Fibroblast of upper back skin (primary cell): ENCODE measurements at regions not wholly inside any gene's neighbourhood (a gene's known extent, or its start where the extent isn't known, plus 50 kb on each side); places are given as distances from the start of the nearest gene placed in this dataset.

Experiments used
- DNase-seq: peaks from one replicate; pipeline ENCODE4 v3.0.0-alpha.2; 2013

DNA sequence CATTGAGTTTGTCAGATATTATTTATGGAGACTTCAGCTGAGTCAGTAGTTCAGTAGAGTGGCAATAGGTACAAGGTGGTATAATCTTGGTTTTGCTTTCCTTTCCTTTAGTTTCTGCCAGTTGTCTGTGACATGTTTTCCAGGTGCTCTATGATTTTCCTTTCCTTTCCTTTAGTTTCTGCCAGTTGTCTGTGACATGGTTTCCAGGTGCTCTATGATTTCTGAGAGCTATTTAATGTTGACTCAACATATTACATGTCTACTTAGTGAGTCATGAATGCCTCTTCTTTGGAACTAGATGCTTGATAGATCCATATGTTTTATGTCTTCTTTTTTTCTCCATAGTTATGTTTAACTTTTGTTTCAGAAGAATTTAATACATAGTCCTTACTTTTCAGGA lies 186.4 kb upstream of the DEFB112 start:
- no peak for DNase-seq

DNA sequence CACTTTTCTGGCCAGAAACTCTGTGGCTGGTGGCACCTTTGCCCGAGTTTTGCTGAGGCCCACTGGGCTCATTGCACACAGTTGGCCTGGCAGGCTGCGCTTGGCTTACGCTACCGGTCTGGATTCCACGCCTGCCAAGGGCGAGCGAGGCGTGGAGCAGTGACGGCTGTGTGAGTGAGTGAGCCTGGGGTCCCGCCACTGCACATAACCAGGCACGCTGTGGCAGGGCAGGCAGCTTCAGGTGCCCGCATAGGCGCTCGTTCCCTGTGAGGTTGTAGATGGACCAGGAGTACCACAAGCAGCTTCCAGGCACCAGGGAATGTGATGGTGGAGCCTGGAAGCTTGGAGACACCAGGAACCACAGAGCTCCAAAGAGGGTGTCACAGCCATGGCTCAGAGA lies 190.1 kb upstream of the DEFB112 start:
- DNase-seq: no peak

DNA sequence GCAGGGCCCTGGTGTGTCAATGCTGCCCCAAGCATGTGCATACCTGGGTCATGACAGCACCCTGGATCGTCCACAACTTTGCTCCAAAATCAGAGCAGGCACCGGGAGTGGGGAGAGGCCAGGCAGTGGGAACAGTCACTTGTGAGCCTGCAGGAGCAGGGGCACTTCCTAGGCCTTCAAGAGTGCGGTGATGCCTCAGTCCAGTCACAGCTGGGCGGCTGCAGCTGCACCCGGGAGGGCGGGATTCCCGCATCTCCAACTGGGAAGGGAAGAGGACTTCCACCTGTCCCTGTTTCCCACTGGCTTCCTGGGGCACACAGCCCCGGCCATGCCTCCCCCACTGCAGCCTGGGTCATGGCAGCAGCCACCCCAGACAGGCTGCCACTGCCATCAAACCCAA lies 191.3 kb upstream of the DEFB112 start:
- no peak for DNase-seq

DNA sequence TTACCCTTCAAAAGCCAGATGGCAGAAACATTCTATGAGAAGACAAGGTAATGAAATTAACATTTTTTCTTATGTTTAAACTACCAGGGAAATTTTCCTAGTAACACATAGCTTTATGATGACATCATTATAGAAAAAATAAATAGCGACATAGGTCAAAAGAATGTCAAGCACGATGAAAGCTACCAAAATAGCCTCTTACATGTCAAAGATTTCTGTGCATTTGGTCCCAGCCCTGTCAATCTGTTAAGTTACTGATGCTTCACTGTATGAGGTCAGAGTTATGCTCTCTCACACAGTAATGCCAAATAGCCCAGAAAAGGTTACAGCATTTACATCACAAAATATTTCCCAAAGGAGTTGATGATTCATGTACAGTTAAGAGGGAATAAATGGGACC lies 199.8 kb upstream of the DEFB112 start:
- DNase-seq: no peak

DNA sequence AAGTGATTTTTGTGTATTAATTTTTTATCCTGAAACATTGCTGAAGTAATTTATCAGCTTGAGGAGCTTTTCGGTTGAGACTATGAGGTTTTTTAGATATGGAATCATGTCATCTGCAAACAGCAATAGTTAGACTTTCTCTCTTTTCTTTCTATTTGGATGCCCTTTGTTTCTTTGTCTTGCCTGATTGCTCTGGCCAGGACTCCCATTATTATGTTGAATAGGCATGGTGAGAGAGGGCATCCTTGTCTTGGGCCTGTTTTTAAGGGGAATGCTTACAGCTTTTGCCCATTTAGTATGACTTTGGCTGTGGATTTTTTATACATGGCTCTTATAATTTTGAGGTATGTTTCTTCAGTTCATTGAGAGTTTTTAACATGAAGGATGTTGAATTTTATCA lies 207.6 kb upstream of the DEFB112 start:
- no peak for DNase-seq

DNA sequence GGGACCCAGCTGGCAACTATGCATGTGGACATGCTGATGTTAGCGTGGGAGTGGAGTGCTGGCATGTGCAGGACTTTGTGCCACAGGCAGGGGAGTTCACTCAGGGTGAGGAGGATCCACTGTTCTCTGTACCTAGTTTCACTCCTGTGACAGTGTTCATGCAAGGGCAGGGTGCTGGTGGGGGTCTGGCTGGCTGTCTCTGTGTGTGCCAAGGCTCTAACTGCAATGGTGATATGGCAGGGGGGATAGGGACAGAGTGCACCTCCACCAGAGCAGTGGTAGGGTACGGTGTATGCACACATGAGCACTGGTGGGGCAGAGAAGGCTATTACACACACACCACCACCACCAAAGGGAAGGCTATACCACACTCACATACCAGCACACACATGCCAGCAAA lies 210.2 kb upstream of the DEFB112 start:
- DNase-seq: no peak

DNA sequence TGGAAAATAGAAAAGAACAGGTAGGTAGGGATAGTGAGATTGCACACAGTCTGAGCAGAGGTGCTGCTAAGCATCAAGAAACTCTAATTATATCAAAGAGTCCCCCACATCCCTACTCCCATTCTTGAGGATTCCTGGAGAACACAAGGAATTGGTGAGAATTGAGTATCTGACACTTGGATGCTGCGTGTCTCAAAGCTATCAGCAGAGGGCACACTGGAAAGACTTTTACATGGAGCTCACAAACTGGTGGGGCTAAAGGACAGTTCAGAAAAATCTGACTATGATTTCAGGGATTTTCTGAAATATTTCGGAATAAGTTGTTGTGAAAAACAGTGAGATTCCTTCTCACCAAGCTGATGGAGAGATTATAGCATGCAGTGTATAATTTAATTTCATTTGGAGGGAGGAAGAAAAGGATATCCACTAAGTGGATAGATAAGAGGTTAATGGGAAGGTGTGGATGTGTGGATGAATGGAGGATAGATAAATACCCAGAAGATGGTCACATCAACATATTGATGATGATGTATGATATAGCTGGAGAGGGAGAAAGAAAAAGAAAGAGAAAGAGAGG lies 215.4 kb upstream of the DEFB112 start:
- DNase-seq: no peak

DNA sequence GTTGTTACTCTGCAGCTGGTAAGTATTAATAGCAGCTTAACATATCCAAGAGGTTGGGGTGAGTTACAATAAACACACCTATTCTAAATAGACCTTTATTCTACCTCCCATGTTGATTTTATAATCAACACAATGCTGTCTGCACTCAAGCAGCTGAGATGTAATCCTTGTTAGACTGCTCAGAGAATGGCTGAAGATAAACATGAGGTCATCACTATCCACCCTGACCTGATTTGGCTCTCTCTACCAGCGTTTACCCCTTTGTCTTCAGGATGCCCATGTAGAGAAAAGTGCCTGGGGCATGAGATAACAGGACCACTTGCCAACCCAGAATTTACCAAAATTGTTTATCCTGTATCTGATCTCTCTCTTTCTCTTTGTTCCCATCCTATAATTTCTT lies 220.7 kb upstream of the DEFB112 start:
- no peak for DNase-seq

DNA sequence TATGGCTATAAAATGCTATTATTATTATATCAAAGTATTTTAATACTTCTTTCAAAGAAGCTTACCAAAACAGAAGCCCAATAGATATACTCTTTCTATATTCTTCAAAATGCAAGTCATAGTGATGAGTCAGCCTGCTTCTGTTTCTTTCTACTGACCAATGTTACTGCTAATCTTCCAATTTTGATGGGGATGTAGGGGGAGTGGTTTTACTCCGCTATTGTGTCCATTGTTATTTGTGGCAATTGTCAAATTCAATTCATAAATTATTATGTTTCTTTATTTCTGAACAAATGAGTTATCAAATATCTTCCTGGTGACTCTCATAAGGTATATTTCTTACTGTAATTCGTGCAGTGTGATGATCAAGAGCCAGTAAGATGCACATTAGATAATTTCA lies 221.5 kb upstream of the DEFB112 start:
- DNase-seq: no peak

DNA sequence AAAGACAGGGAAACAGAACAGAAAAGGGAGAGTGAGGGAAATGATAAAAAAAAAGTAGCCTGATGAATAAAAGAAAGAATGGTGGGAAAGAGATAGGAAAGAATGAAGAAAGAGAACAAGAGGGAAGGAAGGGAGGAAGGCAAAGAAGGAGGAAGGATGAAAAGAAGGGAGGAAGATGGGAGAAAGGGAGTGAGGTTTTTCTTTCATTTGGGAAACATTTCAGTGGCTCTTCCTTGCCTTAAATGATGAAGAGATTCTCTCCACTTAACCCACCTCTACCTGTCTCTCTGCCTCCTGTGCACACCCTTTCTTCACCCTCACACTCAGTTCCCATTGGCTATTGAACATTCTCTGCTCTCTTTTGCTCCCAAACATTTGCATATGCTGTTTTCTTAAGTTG lies 222.1 kb upstream of the DEFB112 start:
- DNase-seq: no peak

DNA sequence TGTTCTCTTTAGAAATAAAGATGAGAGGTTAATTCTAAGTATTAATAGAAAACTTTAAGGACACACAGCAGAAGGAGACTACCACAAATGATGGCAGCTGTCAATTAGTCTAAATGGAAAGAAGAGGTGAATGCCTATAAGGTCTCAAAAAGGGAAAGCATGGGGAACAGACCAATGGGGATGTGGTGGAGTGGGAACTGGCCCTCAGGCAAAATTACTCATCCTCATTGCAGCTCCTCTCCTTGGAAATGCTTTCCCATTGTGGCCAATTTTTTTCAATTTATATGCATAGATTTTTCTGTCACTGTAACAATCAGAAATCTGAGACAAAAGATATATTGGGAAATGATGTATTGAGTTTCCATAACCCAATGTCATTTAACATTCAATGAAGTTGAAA lies 222.9 kb upstream of the DEFB112 start:
- DNase-seq: no peak

DNA sequence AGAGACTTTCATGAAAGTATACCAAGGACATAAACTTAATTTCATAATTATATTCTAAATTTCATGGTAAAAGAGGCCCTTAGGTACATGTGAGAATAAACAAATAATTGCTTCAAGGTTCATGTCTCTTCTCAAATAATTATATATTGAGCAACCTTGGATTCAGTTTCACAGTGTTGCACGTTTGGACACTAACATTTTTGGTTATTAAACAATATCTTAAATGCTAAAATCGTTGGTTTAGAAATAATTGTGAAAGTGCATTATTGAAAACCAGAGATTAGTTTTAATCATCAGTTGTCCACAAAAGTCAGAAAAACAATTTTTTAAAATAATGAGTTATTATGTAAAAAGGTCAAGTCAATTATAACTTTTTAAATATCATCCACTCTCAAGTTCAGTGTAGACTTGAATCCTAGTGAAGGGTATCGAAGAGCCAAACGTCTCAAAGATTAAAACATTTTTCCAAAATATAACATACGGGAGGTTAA lies 227.1 kb upstream of the DEFB112 start:
- DNase-seq: no peak

DNA sequence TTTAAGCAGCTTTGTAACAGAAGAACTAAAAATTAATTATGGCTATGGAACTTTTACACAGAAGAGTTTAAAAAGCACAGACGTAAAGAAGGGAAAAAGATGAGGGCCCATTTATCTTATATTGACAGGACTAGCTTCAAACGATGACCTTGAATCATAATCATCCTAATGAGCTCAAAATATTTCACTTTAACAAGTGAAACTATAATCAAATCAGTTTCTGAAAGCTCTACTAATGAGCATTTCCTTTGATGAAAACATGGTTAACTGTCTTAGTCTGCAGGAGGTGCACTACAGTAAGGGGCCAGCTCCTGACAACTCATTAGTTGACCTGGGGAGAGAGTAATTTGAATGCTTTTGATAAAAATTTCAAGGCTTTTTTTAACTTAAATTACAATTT lies 228.0 kb upstream of the DEFB112 start:
- no peak for DNase-seq

DNA sequence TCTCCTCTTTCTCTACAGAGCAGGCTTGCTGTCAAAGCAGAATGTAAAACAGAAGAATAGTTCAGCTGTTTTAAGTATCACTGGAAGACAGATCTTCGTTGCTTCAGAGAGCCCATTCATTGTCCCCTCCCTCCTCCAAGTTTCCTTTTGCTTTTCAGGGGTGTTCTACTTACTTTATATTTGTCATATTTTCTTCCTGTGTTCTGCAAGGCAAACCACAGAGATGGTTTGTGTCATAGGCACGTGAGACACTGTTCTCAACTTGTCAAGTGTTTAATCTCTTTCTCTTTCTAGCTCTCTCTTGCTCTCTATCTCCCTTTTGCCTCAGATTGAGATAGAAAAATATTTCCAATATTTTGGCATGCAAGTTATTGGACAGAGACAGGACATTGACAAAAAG lies 228.9 kb upstream of the DEFB112 start:
- no peak for DNase-seq

DNA sequence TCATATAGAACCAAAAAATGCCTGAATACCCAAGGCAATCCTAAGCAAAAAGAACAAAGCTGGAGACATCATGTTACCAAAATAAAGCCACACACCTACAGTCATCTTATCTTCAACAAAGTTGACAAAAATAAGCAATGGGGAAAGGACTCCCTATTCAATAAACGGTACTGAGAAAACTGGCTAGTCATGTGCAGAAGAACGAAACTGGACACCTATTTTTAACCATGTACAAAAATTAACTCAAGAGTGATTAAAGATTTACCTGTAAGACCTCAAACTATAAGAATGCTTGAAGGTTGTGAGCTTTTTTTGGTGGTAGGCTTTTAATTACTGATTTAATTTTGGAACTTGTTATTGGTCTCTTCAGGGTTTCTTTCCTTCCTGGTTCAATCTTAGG lies 236.0 kb upstream of the DEFB112 start:
- no peak for DNase-seq

DNA sequence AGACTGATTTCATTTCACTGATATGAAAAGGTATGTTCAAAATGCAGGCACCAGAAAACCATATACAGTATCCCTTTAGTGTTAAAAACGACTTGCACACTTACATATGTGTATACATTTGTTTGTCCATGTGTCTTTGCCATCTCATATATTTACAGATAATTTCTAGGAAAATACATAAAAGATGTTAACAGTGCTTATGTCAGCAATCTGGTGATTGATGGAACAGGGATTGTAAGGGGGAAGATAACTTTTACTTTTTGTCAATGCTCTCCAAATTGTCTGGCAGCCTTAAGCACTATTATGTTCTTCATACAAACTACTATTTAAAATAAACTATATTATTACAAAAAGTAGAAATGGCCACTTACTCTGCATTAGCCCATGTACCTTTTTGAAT lies 238.5 kb upstream of the DEFB112 start:
- DNase-seq: no peak

DNA sequence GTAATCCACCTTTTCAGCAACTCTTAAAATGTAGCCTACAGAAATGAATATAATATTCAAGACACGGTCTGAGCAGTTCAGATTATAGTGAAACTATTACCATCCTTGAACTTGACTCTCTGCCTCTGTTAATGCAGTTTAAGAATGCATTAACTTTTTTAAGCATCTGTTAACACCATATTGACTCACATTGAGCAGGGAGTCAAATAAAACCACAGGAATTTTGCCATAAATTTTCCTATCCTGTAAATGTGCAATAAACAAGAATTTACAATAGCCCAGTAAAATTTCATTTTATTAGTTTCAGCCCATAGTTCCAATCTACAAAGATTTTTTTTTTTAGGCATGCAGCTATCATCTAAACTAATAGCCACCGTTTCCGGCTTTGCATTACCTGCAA lies 239.2 kb upstream of the DEFB112 start:
- DNase-seq: peak; percentile 27

DNA sequence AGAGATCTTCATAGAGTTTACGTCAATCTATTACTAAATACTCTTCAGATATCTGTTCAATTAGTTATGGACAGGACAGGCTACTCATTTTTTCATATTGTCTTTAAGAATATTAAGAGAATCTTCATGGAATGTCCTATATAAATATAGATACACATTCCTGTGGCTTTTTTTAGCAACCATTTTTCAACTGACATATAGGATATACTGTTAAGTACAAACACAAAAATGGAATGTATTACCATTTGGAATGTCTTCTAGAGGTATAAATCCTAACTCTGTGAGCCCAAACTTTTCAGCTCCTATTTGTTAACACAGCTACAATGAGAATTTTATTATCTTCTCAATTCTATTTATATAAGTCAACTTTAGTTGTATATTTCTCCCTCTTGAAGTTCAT lies 239.6 kb upstream of the DEFB112 start:
- DNase-seq: peak; percentile 29

DNA sequence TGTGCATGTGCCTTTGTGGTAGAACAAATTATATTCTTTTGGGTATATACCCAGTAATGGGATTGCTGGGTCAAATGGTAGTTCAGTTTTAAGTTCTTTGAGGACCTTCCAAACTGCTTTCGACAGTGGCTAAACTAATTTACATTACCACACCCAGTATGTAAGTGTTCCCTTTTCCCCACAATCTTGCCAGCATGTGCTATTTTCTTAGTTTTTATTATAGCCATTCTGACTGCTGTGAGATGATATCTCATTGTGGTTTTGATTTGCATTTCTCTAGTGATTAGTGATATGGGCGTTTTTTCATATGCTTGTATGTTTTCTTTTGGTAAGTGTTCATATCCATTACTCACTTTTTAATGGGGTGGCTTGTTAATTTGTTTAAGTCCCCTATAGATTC lies 251.6 kb upstream of the DEFB112 start:
- no peak for DNase-seq

DNA sequence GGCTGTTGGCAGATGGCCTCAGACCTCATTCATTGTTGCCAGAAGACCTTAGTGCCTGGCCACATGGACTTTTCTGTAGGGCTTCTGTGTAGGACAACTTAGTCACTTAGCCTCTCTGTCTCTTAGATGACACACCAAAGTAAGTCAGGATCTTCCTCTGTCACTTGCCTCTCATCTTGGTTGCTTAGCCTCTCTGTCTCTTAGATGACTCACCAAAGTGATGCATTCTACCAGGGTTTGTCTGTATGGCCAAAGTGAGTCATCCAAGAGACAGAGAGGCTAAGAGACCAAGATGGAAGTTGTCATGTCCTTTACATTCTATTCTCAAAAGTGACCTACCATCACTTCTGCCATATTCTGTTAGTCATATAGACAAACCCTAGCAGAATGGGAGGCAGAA lies 255.9 kb upstream of the DEFB112 start:
- no peak for DNase-seq

DNA sequence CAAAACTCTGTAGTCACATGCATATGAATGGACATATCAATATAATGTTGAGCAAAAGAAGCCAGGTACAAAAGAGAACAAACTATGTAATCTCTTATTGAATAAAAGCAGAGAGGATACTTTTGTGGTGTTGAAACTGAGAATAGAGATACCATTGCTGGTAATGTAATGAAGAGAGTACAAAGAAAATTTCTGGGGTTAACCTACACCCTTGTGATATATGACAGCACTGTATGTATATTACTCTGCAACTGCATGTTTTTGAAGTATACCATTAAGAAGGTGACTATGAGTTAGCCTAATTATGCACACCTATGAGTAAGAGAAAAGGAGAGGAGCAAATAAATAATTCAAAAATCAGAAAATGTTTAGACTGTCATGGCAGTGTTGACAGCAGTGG lies 268.8 kb upstream of the DEFB112 start:
- DNase-seq: no peak

DNA sequence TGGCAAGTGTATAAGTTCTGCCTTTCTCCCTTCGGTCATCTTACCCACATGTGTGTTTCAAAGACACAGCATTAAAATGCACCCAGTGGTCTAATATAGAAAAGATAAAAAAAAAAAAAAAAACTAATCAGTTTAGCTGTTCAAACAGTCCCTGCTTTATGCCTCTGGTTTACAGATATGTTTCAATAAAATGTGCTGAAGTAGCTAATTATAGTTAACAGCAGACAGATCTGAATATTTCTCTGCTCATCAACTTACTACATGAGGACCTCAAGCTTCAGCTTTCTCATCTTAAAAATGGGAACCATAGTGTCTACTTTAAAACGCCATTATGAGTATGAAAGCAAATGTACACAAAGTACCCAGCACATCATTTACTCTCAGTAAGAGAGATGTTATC lies 280.6 kb upstream of the DEFB112 start:
- no peak for DNase-seq

DNA sequence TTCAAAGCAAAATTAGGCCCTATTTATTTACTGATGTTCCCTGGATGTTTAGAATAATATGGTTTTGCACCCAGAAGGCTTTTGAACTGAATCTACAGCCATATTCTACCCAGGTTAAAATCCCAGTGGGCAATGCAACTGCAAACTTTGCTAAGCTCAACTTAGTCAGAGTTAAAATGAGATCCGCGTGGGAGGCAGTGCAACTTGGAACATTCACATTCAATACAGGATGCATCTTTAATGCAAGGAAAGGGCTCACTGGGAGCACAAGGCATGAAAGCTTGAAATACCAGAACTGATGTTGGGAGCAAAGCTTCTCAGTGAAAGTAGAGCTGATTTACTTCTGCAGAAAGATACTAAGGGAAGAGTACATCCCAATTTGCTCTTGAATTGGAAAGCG lies 281.2 kb upstream of the DEFB112 start:
- DNase-seq: no peak

DNA sequence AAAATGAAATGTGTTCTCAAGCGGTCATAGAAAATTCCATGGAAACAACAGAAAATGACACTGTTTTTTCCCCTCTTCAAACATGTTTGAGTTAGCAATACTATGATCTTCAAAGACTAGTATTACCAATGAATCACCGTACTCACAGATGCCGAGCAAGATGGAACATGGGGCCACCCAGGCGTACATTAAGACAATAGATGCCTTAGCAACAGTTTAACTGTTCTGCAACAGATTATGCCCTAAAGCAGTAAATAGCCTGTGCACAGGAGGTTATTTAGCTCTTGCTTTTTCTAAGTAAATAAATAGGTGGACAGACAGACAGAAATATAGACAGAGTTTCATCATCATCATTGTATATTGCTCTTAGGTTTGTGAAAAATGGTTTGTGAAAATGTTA lies 284.0 kb upstream of the DEFB112 start:
- no peak for DNase-seq

DNA sequence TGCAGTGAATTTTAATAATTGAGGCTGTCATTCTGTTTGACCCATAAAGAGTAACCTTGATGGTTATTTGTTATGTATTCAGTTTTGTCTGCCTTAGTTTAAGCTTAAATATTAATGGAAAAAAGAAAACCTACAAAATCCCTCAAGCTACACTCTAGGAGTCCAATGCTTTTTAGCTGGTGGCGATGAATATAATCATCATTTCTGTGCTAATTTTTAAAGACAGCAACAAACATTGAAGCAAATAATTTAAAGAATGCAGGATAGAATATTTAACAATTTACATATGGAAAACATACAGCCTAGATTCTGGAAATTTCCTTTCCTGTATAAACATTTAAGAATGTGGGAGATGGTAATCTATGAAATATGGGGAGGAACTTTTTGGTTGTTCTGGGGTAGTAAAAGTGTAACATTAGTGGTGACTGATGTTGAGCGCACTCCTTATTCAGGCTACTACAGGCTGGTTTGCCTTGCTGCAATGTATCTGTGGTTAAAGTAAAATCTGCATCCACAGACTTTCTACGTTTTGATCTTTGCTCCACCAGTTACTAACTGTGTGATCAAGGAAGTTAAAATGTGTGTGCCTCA lies 287.9 kb upstream of the DEFB112 start:
- no peak for DNase-seq

DNA sequence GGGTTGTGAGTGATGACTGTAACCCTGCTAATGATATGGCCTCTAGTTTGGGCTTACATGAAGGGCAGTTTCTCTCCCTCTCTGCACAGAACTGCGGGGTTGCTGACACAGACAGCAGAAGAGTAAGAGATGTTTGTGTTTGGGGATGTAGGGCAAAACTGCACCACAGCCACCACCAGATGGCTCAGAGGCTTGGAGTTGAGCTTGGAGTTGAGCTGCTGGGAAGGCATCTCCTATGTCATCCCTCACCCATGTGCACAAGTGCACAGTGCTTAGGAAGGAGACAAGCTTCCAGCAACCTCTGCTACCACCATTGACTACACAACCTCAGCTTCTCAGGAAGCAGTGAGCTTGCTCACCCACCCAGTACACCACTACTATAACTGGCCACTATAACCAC lies 303.9 kb upstream of the DEFB112 start:
- DNase-seq: no peak
